ENCODE measurements at regions not wholly inside any gene's neighbourhood (a gene's known extent, or its start where the extent isn't known, plus 50 kb on each side); places are given as distances from the start of the nearest gene placed in this dataset.

GRCh38 chr16:82470016-82470415 is 156.8 kb upstream of the CDH13 start:
- H3K4me2 ChIP-seq (ENCODE audit: insufficient read depth, low read length): no peak overlapping the region
- no peaks in the 10 kb centered on the region for H3K4me1 ChIP-seq (ENCODE audit: insufficient read depth, low read length)
- no peak for TF ChIP-seq CTCF (IDR thresholded peaks at IDR 0.05; ENCODE audit: extremely low read depth, low read depth, low read length)
- H3K79me2 ChIP-seq (ENCODE audit: insufficient read depth, low read length): no peaks in the 10 kb centered on the region
- no peak overlapping the region for H2AFZ ChIP-seq (ENCODE audit: low read length)
- no peaks in the 10 kb centered on the region for H4K20me1 ChIP-seq (ENCODE audit: insufficient read depth, low read length)
- H3K27me3 ChIP-seq (ENCODE audit: insufficient read depth, low read length): no peaks in the 10 kb centered on the region
- H3K4me3 ChIP-seq (ENCODE audit: insufficient read depth, low read length): no peak overlapping the region
- H3K27ac ChIP-seq (ENCODE audit: low read depth, low read length): no peak overlapping the region
- no peaks in the 10 kb centered on the region for H3K36me3 ChIP-seq (ENCODE audit: insufficient read depth, low read length)
- no peak for DNase-seq (ENCODE audit: insufficient read length, low spot score, missing footprints)
- no peaks in the 10 kb centered on the region for H3K9me3 ChIP-seq (ENCODE audit: low read depth, low read length)

- Histone ChIP-seq H3K79me2 (ENCODE audit: insufficient read depth, low read length) (no peaks in the 10 kb centered on the region), H4K20me1 (ENCODE audit: insufficient read depth, low read length) (no peaks in the 10 kb centered on the region), H3K4me1 (ENCODE audit: insufficient read depth, low read length) (no peaks in the 10 kb centered on the region), H3K27ac (ENCODE audit: low read depth, low read length) (no peak overlapping the region), H3K9me3 (ENCODE audit: low read depth, low read length) (no peaks in the 10 kb centered on the region), H2AFZ (ENCODE audit: low read length) (no peak overlapping the region), H3K36me3 (ENCODE audit: insufficient read depth, low read length) (no peaks in the 10 kb centered on the region), H3K27me3 (ENCODE audit: insufficient read depth, low read length) (no peaks in the 10 kb centered on the region), H3K4me2 (ENCODE audit: insufficient read depth, low read length) (no peak overlapping the region), H3K4me3 (ENCODE audit: insufficient read depth, low read length) (no peak overlapping the region)
- TF ChIP-seq CTCF (IDR thresholded peaks at IDR 0.05; ENCODE audit: extremely low read depth, low read depth, low read length): no peak
- DNase-seq (ENCODE audit: insufficient read length, low spot score, missing footprints): no peak
Observed at GRCh38 chr16:82464187-82464586, 162.6 kb upstream of the CDH13 start.

- Histone ChIP-seq H4K20me1 (ENCODE audit: insufficient read depth, low read length) (no peaks in the 10 kb centered on the region), H3K27ac (ENCODE audit: low read depth, low read length) (no peak overlapping the region), H3K4me1 (ENCODE audit: insufficient read depth, low read length) (no peaks in the 10 kb centered on the region), H3K9me3 (ENCODE audit: low read depth, low read length) (no peaks in the 10 kb centered on the region), H3K4me3 (ENCODE audit: insufficient read depth, low read length) (no peak overlapping the region), H3K36me3 (ENCODE audit: insufficient read depth, low read length) (no peaks in the 10 kb centered on the region), H3K79me2 (ENCODE audit: insufficient read depth, low read length) (no peaks in the 10 kb centered on the region), H3K27me3 (ENCODE audit: insufficient read depth, low read length) (no peaks in the 10 kb centered on the region), H3K4me2 (ENCODE audit: insufficient read depth, low read length) (no peak overlapping the region), H2AFZ (ENCODE audit: low read length) (no peak overlapping the region)
- TF ChIP-seq CTCF (IDR thresholded peaks at IDR 0.05; ENCODE audit: extremely low read depth, low read depth, low read length): no peak
- no peak for DNase-seq (ENCODE audit: insufficient read length, low spot score, missing footprints)
Observed at GRCh38 chr16:82460766-82461165, 166.0 kb upstream of the CDH13 start.

- Histone ChIP-seq H3K79me2 (ENCODE audit: insufficient read depth, low read length) (no peaks in the 10 kb centered on the region), H3K4me3 (ENCODE audit: insufficient read depth, low read length) (no peak overlapping the region), H4K20me1 (ENCODE audit: insufficient read depth, low read length) (no peaks in the 10 kb centered on the region), H3K27me3 (ENCODE audit: insufficient read depth, low read length) (no peaks in the 10 kb centered on the region), H3K27ac (ENCODE audit: low read depth, low read length) (no peak overlapping the region), H3K9me3 (ENCODE audit: low read depth, low read length) (no peaks in the 10 kb centered on the region), H3K4me2 (ENCODE audit: insufficient read depth, low read length) (no peak overlapping the region), H3K4me1 (ENCODE audit: insufficient read depth, low read length) (no peaks in the 10 kb centered on the region), H3K36me3 (ENCODE audit: insufficient read depth, low read length) (no peaks in the 10 kb centered on the region), H2AFZ (ENCODE audit: low read length) (no peak overlapping the region)
- no peak for TF ChIP-seq CTCF (IDR thresholded peaks at IDR 0.05; ENCODE audit: extremely low read depth, low read depth, low read length)
- DNase-seq (ENCODE audit: insufficient read length, low spot score, missing footprints): no peak
Observed at GRCh38 chr16:82459580-82460256, 167.1 kb upstream of the CDH13 start.

Measured in osteoblast (primary cell).